NT2/D1 (cell line): ENCODE measurements at regions not wholly inside any gene's neighbourhood (a gene's known extent, or its start where the extent isn't known, plus 50 kb on each side); places are given as distances from the start of the nearest gene placed in this dataset.

ENCODE experiments used
- SUZ12 ChIP-seq: IDR thresholded peaks from 2 replicates; pipeline ENCODE4 v1.6.1; 2011; ENCODE audit not compliant: insufficient read length, insufficient read depth; ENCODE audit errors: extremely low read depth
- YY1 ChIP-seq: IDR thresholded peaks from 2 replicates; pipeline ENCODE4 v1.6.1; 2011; ENCODE audit not compliant: insufficient read length, insufficient read depth

DNA sequence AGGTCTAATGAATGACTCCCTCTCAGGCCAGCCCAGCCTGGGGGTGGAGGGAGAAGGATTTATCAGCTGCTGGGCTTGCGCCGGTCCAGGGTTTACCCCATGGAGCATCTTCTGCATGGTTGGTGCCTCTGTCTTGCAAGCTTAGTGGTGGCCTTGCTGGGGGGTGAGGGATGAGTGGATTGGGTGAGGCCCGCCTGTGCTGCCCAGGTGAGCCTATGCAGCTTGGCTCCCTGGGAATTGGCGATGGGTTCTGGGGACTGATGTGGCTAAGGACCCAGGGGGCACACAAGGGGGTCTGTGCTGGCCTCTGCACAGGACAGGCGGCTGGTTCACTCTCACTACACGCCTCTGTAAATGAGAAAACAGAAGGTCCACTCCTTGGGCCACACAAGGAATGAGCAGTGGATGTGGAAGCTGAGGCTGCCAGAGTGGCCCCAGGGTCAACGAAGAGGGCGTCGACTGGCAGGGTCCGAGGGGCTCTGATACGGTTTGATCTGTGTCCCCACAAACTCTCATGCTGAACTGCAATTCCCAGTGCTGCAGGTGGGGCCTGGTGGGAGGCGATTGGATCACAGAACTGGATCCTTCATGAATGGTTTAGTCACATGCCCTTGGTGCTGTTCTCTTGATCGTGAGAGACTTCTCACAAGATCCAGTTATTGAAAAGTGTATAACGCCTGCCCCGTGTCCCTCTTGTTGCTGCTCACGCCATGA, 151.6 kb upstream of the HDAC4 start:
- no peak for TF ChIP-seq YY1
- TF ChIP-seq SUZ12, result no peak
